ENCODE measurements at regions not wholly inside any gene's neighbourhood (a gene's known extent, or its start where the extent isn't known, plus 50 kb on each side); places are given as distances from the start of the nearest gene placed in this dataset.

DNA sequence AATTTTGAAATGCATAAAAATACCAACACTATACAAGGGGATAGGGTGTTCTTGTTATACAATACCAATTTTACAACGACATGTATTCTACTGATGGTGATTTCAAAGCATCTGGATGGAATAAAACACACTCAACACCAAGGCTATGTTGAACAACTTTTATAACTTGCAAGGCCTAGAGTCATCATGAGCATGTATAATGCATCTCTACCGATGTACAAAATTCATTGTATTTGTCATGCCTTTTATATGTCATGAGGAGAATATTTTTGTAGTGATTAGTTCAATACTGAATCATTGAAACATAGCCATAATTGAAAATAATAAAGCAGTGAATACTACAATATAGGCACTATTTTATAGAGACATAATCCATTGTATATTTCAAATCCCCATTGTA is 160.2 kb downstream of the ETV1 start:
- TF ChIP-seq, protein P1, sequence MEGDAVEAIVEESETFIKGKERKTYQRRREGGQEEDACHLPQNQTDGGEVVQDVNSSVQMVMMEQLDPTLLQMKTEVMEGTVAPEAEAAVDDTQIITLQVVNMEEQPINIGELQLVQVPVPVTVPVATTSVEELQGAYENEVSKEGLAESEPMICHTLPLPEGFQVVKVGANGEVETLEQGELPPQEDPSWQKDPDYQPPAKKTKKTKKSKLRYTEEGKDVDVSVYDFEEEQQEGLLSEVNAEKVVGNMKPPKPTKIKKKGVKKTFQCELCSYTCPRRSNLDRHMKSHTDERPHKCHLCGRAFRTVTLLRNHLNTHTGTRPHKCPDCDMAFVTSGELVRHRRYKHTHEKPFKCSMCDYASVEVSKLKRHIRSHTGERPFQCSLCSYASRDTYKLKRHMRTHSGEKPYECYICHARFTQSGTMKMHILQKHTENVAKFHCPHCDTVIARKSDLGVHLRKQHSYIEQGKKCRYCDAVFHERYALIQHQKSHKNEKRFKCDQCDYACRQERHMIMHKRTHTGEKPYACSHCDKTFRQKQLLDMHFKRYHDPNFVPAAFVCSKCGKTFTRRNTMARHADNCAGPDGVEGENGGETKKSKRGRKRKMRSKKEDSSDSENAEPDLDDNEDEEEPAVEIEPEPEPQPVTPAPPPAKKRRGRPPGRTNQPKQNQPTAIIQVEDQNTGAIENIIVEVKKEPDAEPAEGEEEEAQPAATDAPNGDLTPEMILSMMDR (IDR thresholded peaks at IDR 0.05 in 2 of 3, conservative IDR thresholded peaks at IDR 0.05 in 1 of 3; ENCODE audit: borderline replicate concordance in 1 of 3, insufficient read depth in 1 of 3, low read depth in 2 of 3, low read length in 2 of 3): no peak
- TF ChIP-seq POLR2A (IDR thresholded peaks at IDR 0.05; ENCODE audit: borderline replicate concordance, extremely low read depth, insufficient read depth, insufficient read length) (no peak), EZH2phosphoT487 (IDR thresholded peaks at IDR 0.05; ENCODE audit: borderline replicate concordance) (no peak)

All from HCT116 (cell line).